T47D (cell line): ENCODE measurements at regions not wholly inside any gene's neighbourhood (a gene's known extent, or its start where the extent isn't known, plus 50 kb on each side); places are given as distances from the start of the nearest gene placed in this dataset.
"Not testable (repeated sequence)": the region's sequence is repeated elsewhere in the genome, so short reads cannot be mapped to it uniquely, and the experiment has no call there.

Experiments used
- DNase-seq, 2 experiments: peaks; one replicate each; pipeline versions ENCODE4 v3.0.0 to v3.0.0-alpha.2; 2011 to 2012; ENCODE audit warnings: low read depth in 1 of 2, low spot score in 1 of 2
- JUND ChIP-seq: IDR thresholded peaks from 2 replicates; pipeline ENCODE4 v1.6.1; 2012; ENCODE audit warnings: low read depth
- in situ Hi-C: cut with HindIII; loops from 2 replicates; pipeline ENCODE4 v1.10.0; 2016; ENCODE audit warnings: low sequenced_read_pairs, low pct_unique_long_range_greater_than_20kb

DNA sequence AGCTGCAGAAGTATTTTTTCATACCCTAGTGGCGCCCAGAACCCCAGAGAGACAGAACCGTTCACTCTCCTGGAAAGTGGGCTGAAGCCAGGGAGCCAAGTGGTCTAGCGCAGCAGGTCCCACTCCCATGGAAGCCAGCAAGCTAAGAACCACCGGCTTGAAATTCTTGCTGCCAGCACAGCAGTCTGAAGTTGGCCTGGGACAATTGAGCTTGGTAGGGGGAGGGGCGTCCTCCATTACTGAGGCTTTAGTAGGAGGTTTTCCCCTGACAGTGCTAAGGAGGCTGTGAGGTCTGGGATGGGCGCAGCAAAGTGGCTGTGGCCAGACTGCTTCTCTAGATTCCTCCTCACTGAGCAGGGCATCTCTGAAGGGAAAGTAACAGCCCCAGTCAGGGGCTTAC is 84.5 kb upstream of the ATXN3L start:
- no peak for TF ChIP-seq JUND
- in situ Hi-C loops, result no loop called here
- DNase-seq, result no peak

DNA sequence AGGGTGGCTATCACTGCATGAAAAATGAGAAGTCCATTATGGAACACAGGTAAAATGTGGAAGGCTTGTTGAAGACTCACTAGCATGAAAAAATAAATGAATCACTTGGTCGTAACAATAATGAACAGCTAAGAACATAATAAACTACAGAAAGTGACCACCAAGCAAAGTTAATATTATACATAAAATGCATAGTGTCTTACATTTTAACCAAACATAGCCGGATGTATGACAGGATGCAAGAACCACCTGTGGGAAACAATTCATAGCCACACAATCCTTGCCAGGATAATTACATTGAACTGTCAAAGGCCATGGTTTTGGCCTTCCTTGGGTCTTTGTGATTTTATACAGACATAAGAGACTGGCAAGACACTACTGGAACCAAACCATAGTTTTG is 81.9 kb upstream of the ATXN3L start:
- DNase-seq, result no peak
- in situ Hi-C loops, result no loop called here

DNA sequence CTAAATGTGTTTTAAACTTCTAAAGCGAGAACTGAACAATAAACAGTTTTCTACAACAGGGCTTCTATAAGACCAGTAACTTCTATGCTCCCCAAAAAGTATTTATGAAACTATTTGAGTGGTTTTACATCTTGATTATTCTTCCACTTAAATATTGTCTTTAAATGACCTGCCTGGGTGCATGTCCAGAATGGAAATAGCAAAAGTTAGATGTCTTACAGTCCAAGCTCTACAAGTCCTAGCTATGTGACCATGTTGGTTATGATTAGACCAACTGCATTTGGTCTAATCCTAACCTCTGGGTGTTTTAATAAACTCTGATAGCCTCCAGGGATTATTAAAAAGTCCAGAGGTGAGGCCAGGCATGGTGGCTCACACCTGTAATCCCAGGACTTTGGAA is 79.0 kb upstream of the ATXN3L start:
- DNase-seq, result no peak
- in situ Hi-C loops, result no loop called here
- TF ChIP-seq JUND, result no peak

More for the DNA sequence above, 81.9 kb upstream of the ATXN3L start:
- no peak for TF ChIP-seq JUND

DNA sequence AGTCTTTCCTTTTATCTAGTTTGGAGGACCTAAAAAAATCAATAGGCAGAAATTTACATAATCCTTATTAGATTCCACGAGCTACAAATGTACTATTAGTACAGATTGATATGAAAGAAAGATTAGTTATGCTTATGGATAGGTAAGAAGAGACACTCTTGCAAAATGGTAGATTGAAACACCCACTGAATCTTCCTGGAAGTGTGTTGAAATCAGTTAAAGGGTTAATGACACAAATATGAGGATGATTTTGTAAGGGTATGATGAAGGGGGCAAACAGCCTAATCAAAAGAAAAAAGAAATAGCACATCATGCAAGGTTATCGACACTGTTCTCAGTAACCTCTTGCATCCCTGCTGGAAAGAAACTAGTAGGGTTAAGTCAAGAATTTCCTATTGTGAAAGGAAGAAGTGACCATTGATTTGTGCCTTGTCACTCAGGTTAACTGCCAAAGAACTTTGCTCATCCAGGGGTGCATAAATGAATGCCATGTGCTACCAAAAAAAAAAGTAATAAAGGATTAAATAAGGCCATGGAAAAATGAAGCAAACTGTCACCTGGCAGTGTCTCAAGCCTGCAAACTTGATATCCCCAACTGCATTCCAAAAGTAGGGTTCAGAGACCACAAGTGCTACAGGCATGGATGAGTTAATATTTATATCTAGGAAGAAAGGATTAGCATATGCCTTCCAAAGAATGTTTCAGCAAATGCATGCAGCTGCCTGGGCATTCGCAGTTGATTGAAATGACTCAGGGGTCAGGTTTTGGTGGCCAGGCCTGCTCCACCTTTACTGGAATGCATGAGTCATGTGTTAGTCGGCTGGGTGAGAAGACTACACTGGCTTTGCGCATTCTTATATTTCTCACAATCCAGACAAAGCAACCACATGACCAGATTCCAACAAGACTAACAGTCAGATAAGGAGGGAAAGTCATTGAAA is 78.3 kb upstream of the ATXN3L start:
- in situ Hi-C loops, result no loop called here
- TF ChIP-seq JUND, result peak; percentile 39; the same call in 1 of the 2 replicates
- DNase-seq, result peak in 1 of 2 experiments; percentile 67

DNA sequence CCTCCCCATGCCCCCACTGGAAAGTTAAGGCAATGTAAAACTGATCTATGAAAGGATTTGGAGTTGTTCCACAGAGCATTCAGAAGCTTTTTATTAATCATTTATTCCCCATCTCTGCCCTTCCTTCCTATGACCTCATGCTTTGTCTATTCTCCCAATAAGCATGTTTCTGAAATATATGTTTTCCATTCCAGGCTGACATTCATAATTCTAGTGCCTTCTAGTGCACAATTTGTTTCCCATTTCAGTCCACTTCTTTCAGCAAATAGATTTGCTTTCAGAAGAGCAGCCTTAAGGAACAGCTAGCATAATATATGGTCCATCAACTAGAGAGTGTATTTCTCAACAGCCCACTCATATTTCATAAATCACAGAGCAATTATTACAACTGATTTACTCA is 77.1 kb upstream of the ATXN3L start:
- DNase-seq, result no peak
- no peak for TF ChIP-seq JUND
- in situ Hi-C loops, result no loop called here

DNA sequence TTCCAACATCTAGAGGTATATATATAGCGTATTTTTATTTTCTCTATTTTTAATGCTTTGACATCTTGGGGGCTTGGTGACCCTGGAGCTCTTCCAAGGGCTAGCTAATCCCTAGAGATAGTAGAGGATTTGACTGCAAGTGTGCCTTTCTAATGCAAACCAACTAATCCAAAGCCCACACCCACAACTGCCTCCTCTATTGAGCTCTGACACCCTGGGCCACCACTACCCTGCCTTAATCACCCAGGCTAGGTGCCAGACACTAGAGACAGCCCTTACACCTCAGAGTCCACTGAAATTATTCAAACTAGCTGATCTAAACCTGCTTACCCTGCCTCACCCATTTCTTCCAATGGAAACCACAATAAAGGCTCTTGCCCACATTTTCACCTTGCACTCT is 69.6 kb upstream of the ATXN3L start:
- in situ Hi-C loops, result no loop called here
- TF ChIP-seq JUND, result no peak
- DNase-seq, result no peak

DNA sequence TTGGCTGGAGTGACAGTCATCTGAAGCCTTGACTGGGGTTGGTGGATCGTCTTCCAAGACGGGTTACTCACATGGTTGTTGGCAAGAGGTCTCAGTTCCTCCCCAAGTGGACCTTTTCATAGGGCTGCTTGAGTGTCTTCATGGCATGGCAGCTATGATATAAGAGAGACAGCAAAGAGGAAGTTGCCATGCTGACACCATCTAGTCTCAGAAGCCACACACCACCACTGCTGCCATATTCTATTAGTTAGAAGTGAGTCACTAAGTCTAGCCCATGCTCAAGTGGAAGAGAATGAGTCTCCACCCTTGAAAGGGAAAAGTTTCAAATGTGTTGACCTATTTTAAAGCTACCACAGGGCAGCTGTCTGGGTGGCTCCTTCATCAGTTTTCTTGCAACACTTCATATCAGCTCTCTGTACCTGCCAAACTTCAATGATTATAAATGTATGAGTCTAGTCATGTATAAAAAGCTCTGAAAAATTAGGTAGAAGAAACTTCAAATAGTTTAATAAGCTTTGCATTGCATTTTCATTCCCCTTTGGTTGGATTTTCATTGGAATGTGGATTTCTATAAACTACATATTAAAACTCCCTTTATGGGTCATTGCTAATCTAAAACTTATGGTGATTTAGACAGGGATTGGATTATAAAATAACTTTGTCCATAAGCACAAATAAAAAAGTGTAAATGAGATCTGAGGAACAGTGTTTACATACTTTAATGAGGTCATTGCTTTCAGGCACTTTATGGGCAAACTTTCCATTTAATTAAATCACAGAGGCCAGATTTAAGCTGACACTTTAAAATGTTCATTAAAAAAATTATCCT is 68.0 kb upstream of the ATXN3L start:
- DNase-seq, result no peak
- TF ChIP-seq JUND, result no peak
- in situ Hi-C loops, result no loop called here

DNA sequence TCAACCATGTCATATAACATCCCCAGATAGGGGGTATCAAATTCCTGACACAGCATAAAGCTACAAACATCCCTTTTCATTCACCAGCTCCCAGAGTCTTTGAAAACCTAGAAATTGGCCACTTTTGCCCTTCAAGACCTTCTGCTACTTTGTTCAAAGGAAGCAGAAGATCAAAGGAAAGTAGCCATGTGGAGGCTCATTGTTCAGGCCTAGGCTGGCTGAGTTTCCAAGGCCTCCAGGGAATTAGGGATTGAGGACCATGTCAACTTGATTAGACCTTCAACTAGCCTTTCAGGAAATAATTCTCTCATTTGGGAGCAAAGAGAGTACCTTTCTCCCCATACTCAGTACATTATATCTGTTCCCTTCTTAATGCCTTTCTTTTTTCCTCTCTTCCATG is 66.8 kb upstream of the ATXN3L start:
- no peak for TF ChIP-seq JUND
- in situ Hi-C loops, result no loop called here
- DNase-seq, result no peak

DNA sequence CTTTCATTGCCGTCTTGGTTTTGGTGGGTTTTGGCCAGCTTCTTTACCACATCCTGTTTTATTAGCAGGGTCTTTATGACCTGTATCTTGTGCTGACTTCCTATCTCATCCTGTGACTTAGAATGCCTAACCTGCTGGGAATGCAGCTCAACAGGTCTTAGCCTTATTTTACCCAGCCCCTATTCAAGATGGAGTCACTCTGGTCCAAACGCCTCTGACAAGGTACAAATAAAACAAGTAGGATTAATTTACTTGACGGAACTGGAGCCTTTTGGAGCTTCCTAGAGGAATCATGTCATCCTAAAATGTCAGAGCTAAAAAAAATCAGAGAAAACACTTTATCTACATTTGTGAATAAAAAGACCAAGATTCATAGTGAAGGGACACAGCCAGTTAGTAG is 66.2 kb upstream of the ATXN3L start:
- DNase-seq, result no peak
- no peak for TF ChIP-seq JUND
- in situ Hi-C loops, result no loop called here

DNA sequence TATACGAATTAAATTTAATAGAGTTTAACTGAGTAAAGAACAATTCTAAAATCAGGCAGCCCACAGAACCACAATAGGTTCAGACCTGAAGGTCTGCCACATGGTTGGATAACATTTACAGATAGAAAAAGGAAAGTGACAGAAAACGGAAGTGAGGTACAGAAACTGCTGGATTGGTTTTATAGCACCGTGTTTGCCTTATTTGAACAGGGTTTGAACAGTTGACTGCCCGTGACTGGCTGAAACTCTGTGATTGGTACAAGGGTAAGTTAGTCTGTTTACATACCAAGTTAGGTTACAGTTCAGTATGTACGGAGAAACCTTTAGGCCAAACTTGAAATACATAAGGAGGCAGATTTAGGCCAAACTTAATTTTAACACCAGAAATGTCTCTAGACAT is 64.1 kb upstream of the ATXN3L start:
- no peak for TF ChIP-seq JUND
- in situ Hi-C loops, result no loop called here
- peak in 1 of 2 experiments; percentile 67 for DNase-seq

DNA sequence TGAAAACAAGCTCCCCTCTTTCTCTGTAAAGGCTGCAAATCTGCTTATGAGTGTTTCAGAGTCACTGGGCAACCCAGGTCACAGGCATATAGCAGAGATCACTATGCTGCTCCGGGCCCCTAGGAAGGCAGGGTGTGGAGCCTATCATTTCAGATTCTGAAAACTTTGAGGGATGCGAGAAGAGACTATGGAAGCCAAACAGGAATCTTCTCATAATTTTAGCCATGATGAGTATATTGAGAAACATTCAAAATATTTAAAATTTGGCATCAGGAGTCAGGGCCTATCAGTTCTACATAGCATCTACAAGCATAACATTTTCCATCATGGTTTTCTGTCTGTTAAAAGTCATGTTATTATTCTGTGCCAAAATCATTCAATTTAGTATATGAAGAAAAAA is 61.7 kb upstream of the ATXN3L start:
- TF ChIP-seq JUND, result no peak
- in situ Hi-C loops, result no loop called here
- DNase-seq, result no peak

DNA sequence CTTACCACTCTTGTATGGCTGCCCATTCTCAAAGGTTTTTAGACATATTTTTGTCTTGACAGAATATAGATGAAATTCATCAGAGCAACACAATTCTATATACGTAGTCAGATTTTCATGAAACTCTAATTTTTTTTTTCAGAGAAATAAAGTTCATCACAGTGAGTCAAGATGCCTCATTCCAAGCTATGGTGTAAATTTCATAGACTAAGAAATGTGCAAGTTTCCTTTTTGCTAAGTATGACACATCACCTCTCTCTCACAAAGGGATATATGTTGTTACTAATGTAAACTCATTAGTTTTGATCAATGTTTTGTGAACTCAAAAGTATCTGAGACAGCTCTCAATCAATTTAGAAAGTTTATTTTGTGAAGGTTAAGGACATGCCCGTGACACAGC is 60.4 kb upstream of the ATXN3L start:
- in situ Hi-C loops, result no loop called here
- no peak for TF ChIP-seq JUND
- DNase-seq, result no peak

DNA sequence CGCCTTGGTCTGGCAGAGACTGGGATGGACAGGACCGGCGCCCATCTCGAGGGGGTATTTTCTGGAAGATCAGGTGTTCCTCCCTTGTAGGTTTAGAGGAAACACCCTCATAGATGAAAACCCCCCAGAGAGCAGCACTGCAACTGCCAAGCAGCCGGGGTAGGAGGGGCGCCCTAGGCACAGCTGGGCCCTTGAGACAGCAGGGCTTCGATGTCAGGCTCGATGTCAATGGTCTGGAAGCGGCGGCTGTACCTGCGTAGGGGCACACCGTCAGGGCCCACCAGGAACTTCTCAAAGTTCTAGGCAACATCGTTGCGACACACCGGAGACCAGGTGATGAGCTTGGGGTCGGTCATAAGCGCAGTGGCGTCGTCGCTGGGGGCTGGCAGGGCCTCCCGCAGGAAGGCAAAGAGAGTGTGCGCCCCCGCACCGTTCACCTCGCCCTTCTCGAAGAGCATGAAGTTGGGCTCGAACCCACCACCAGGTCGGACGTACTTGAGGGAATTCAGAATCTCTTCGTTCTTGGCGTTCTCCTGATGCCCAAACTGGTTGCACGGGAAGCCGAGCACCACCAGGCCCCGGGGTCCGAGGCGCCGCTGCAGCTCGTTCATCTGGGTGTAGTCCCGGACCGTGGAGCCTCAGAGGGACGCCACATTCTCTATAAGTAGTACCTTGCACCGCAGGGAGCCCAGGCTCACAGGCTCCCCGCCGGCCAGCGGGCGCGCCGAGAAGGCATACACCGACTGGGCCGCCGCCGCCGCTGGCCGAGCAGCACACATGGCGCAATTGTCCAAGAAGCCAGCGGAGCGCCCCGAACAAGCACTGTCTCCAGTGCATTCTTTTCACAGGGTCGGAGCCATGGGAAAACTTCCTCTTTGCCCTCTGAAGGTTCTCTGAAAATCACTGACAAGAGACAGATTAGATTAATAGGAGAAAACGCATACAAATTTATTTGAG is 59.0 kb upstream of the ATXN3L start:
- DNase-seq, in situ Hi-C loops: not testable (repeated sequence)
